ENCODE measurements at regions not wholly inside any gene's neighbourhood (a gene's known extent, or its start where the extent isn't known, plus 50 kb on each side); places are given as distances from the start of the nearest gene placed in this dataset.

- H4K5ac ChIP-seq (ENCODE audit: insufficient read length, low read depth, low read length) = no peak overlapping the region
- H2BK15ac ChIP-seq (ENCODE audit: low read length) = no peak overlapping the region
- H3K4ac ChIP-seq (replicated peaks; ENCODE audit: insufficient read length, low read depth, low read length) = no peak overlapping the region
- no peak overlapping the region for H3K23ac ChIP-seq (ENCODE audit: insufficient read length)
- H3K14ac ChIP-seq (ENCODE audit: insufficient read length) = no peak overlapping the region
- H3K27me3 ChIP-seq (replicated peaks in 1 of 4; ENCODE audit: control insufficient read depth in 3 of 4, extremely low read depth in 1 of 4, insufficient read depth in 3 of 4, low read length in 3 of 4) = no peaks in the 10 kb centered on the region
- no peak overlapping the region for H3K18ac ChIP-seq (ENCODE audit: extremely low read depth, low read length)
- H4K20me1 ChIP-seq (replicated peaks in 1 of 2; ENCODE audit: control insufficient read depth in 1 of 2, insufficient read depth in 2 of 2, low read length in 2 of 2) = no peaks in the 10 kb centered on the region
- CTCF ChIA-PET (ENCODE audit: partially characterized antibody) = interaction anchor here (1.0 kb wide), 1 partner anchor 198 kb away, joined by 4 read pairs; no protein-coding TSS in a partner anchor
- peaks cover 0 to 2% (median 0%) of the 10 kb centered on the region in 4 experiments; a peak in 1 of 7 replicates for H3K4me1 ChIP-seq (replicated peaks in 1 of 4; ENCODE audit: control insufficient read depth in 3 of 4, insufficient read depth in 4 of 4, low read length in 3 of 4)
- DNase-seq (ENCODE audit: low read depth in 1 of 2, low spot score in 2 of 2) (no peak), FAIRE-seq (no peak)
- no peaks in the 10 kb centered on the region for H3K79me1 ChIP-seq (ENCODE audit: low read depth, low read length)
- H4K91ac ChIP-seq (replicated peaks; ENCODE audit: insufficient read length, low read length) = no peak overlapping the region
- no peak overlapping the region for H2BK120ac ChIP-seq (replicated peaks; ENCODE audit: low read depth, low read length)
- H3K27ac ChIP-seq (ENCODE audit: low read depth, low read length) = no peak overlapping the region
- H2BK12ac ChIP-seq (ENCODE audit: low read depth, low read length) = no peak overlapping the region; the same call in 1 of the 2 replicates
- H3K9me3 ChIP-seq (ENCODE audit: insufficient read depth in 2 of 2, low read depth in 1 of 2, low read length in 1 of 2) = no peaks in the 10 kb centered on the region; a peak in 1 of 4 replicates
- no peak overlapping the region for H4K8ac ChIP-seq (ENCODE audit: extremely low read depth, insufficient read depth, low read length)
- no peak overlapping the region for H3K4me2 ChIP-seq (ENCODE audit: insufficient read depth in 1 of 2, low read depth in 2 of 2, low read length in 2 of 2)
- WGBS, 2 experiments (ENCODE audit: extremely low coverage in 1 of 2, insufficient coverage in 1 of 2, insufficient read length in 1 of 2, insufficient replicate concordance in 2 of 2, low coverage in 1 of 2, low lambda C conversion rate in 2 of 2, missing lambda C conversion rate in 1 of 2) = 93% methylated on average over 6 of the region's 6 CpGs; no CpG with 5 or more reads in 1 of the 2 experiments
- no peak overlapping the region for H2BK5ac ChIP-seq (ENCODE audit: low read depth, low read length)
- H3K23me2 ChIP-seq (ENCODE audit: low read depth, low read length) = no peaks in the 10 kb centered on the region; the same call in 1 of the 2 replicates
- H2AFZ ChIP-seq (ENCODE audit: low read length) = no peak overlapping the region
- no peaks in the 10 kb centered on the region for H3K79me2 ChIP-seq (ENCODE audit: control insufficient read depth in 1 of 2, insufficient read depth in 2 of 2, low read length in 2 of 2)
- no peak overlapping the region for H2AK5ac ChIP-seq (ENCODE audit: low read depth, low read length)
- no peak overlapping the region for H3K4me3 ChIP-seq (ENCODE audit: extremely low read depth in 1 of 4, insufficient read depth in 2 of 4, low read depth in 3 of 4, low read length in 4 of 4)
- no peak overlapping the region for H3K9ac ChIP-seq (replicated peaks in 1 of 4; ENCODE audit: extremely low read depth in 1 of 4, low read depth in 3 of 4, low read length in 3 of 4)
- POLR2A ChIA-PET (ENCODE audit: partially characterized antibody) = interaction anchor here (0.6 kb wide), 1 partner anchor 9 kb away, joined by 4 read pairs; no protein-coding TSS in a partner anchor
- H3K36me3 ChIP-seq (ENCODE audit: control insufficient read depth in 2 of 4, insufficient read depth in 4 of 4, low read length in 3 of 4) = no peaks in the 10 kb centered on the region
- H2BK20ac ChIP-seq (ENCODE audit: low read length) = no peak overlapping the region
- H3K56ac ChIP-seq (replicated peaks; ENCODE audit: insufficient read length, low read depth, low read length) = no peak overlapping the region
- no peak for TF ChIP-seq ATF2 (IDR thresholded peaks at IDR 0.05; ENCODE audit: low read length)
- no peak for TF ChIP-seq YY1 (IDR thresholded peaks at IDR 0.05; ENCODE audit: low read depth, low read length)
- no peak for TF ChIP-seq CBX5 (IDR thresholded peaks at IDR 0.05; ENCODE audit: low read depth, low read length)
- TF ChIP-seq JUND (IDR thresholded peaks at IDR 0.05; ENCODE audit: low read length) = no peak
- no peak for TF ChIP-seq CTBP2 (IDR thresholded peaks at IDR 0.05; ENCODE audit: borderline replicate concordance, insufficient read depth, insufficient read length, low read length)
- no peak for TF ChIP-seq POLR2A (IDR thresholded peaks at IDR 0.05; ENCODE audit: control extremely low read depth in 1 of 2, low read depth in 2 of 2, low read length in 2 of 2)
- no peak for TF ChIP-seq TAF1 (IDR thresholded peaks at IDR 0.05; ENCODE audit: low read depth, low read length)
- TF ChIP-seq NANOG (IDR thresholded peaks at IDR 0.05; ENCODE audit: insufficient read depth, low read depth, low read length, poor library complexity, severe bottlenecking) = no peak
- no peak for TF ChIP-seq TAF7 (optimal IDR thresholded peaks at IDR 0.05; ENCODE audit: borderline replicate concordance, low read depth, low read length)
- no peak for TF ChIP-seq SP2 (IDR thresholded peaks at IDR 0.05; ENCODE audit: low read length)
- TF ChIP-seq RNF2 (IDR thresholded peaks at IDR 0.05; ENCODE audit: borderline replicate concordance, low read depth, low read length, missing control alignments, poor library complexity, severe bottlenecking) = no peak
- no peak for TF ChIP-seq ASH2L (IDR thresholded peaks at IDR 0.05; ENCODE audit: low read length)
- no peak for TF ChIP-seq SP4 (IDR thresholded peaks at IDR 0.05; ENCODE audit: low read length)
Observed at GRCh38 chr20:51898788-51899187, 96.5 kb upstream of the SALL4 start.

Measured in H1 (cell line).